NT2/D1 (cell line): ENCODE measurements at regions not wholly inside any gene's neighbourhood (a gene's known extent, or its start where the extent isn't known, plus 50 kb on each side); places are given as distances from the start of the nearest gene placed in this dataset.

ENCODE experiments used
- DNase-seq: peaks from one replicate; pipeline ENCODE4 v3.0.0-alpha.2; 2011; ENCODE audit warnings: low read depth, low spot score
- H3K27me3 ChIP-seq: 2 replicates; pipeline ENCODE4 v1.6.0; 2011; ENCODE audit warnings: mild to moderate bottlenecking; ENCODE audit not compliant: insufficient read length, insufficient read depth
- H3K36me3 ChIP-seq: 2 replicates; pipeline ENCODE4 v1.6.1; 2011; ENCODE audit warnings: mild to moderate bottlenecking, low read length, mixed read lengths; ENCODE audit not compliant: insufficient read depth, insufficient read length
- H3K4me1 ChIP-seq: 2 replicates; pipeline ENCODE4 v1.5.1; 2011; ENCODE audit not compliant: insufficient read depth, insufficient read length
- H3K4me3 ChIP-seq: 2 replicates; pipeline ENCODE4 v1.5.1; 2011; ENCODE audit warnings: low read depth; ENCODE audit not compliant: insufficient read length
- H3K9ac ChIP-seq: 2 replicates; pipeline ENCODE4 v1.6.0; 2011; ENCODE audit warnings: low read depth; ENCODE audit not compliant: insufficient read length
- H3K9me3 ChIP-seq: 2 replicates; pipeline ENCODE4 v1.5.1; 2011; ENCODE audit warnings: mild to moderate bottlenecking, low read length; ENCODE audit not compliant: insufficient read depth
- SUZ12 ChIP-seq: IDR thresholded peaks from 2 replicates; pipeline ENCODE4 v1.6.1; 2011; ENCODE audit not compliant: insufficient read length, insufficient read depth; ENCODE audit errors: extremely low read depth
- YY1 ChIP-seq: IDR thresholded peaks from 2 replicates; pipeline ENCODE4 v1.6.1; 2011; ENCODE audit not compliant: insufficient read length, insufficient read depth
- ZNF274 ChIP-seq: IDR thresholded peaks from 2 replicates; pipeline ENCODE4 v1.6.1; 2011; ENCODE audit warnings: mild to moderate bottlenecking, low read depth, low read length

- H3K4me3 ChIP-seq = no peak overlapping the region
- H3K9me3 ChIP-seq = peaks cover 25% of the 10 kb centered on the region; the same call in 1 of the 2 replicates
- H3K4me1 ChIP-seq = no peaks in the 10 kb centered on the region
- no peak overlapping the region for H3K9ac ChIP-seq
- H3K27me3 ChIP-seq = no peaks in the 10 kb centered on the region
- DNase-seq = no peak
- H3K36me3 ChIP-seq = no peaks in the 10 kb centered on the region
- no peak for TF ChIP-seq ZNF274
- TF ChIP-seq YY1 = no peak
- no peak for TF ChIP-seq SUZ12
Observed at GRCh38 chr5:68932830-68933434, 160.9 kb upstream of the SLC30A5 start.

DNA sequence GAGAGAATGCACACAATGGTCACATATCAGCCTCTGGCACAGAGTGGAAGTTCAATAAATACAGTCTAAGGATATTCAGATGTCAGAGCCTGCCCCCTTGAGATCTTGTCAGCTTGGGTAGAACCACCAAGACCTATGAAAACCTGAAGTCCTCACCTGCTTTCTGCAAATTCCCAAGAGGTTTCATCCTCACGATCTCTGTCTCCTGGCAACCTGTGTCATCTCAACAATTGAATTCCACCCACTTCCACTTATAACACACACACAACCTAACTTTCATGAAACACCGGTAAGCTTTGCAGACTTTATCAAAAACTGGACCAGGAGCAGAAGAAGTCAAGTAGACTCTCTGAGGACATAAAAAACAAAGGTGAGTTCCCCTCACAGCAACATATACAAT lies 151.6 kb upstream of the SLC30A5 start:
- DNase-seq = no peak
- Histone ChIP-seq H3K9me3 (no peaks in the 10 kb centered on the region; the same call in 1 of the 2 replicates), H3K4me1 (no peaks in the 10 kb centered on the region), H3K36me3 (no peaks in the 10 kb centered on the region), H3K27me3 (no peaks in the 10 kb centered on the region), H3K9ac (no peak overlapping the region), H3K4me3 (no peak overlapping the region)
- TF ChIP-seq YY1 (no peak), ZNF274 (no peak), SUZ12 (no peak)

DNA sequence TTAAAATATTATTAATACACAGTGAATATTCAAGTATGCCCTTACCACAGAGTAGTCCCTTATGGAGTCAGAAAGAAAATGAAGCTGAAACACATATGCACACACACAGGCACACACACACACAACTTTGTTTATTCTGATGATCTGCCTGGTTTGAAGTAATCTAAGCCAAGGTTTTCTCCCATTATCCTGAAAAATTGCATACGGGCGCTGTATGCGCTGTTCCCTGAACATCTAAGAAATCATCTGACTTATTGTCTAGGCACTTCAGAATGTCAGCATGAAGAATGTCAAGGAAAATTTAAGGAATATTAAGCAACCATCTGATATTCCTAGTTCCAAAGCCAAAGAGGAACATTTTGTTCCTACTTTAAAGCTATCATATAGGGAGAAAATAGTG lies 147.1 kb upstream of the SLC30A5 start:
- TF ChIP-seq YY1 = no peak
- TF ChIP-seq SUZ12 = no peak
- no peak for TF ChIP-seq ZNF274
- Histone ChIP-seq H3K9me3 (no peaks in the 10 kb centered on the region; the same call in 1 of the 2 replicates), H3K4me3 (no peak overlapping the region), H3K27me3 (no peaks in the 10 kb centered on the region), H3K9ac (no peak overlapping the region), H3K36me3 (no peaks in the 10 kb centered on the region), H3K4me1 (peaks cover 3% of the 10 kb centered on the region)
- DNase-seq = no peak

DNA sequence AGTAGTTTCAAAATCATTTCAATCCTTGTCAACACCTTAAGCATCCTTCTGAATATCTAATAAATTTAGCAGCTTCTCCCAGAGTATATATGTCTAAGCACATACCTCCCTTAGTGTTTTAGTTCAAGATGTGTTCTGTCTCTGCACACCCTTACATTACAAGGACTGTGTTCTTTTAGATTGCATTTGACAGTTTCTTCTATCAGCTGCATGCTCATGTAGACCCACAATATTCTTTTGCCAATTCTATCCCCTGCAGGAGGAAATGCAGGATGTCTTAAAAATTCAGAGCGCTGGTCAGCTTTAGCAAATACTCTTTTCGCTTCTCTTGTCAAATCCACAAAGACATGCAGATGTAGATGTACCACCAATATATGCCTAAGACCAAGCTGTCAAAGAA lies 145.8 kb upstream of the SLC30A5 start:
- Histone ChIP-seq H3K36me3 (no peaks in the 10 kb centered on the region), H3K9ac (no peak overlapping the region), H3K4me1 (peaks cover 3% of the 10 kb centered on the region), H3K4me3 (no peak overlapping the region), H3K27me3 (no peaks in the 10 kb centered on the region), H3K9me3 (no peaks in the 10 kb centered on the region; the same call in 1 of the 2 replicates)
- TF ChIP-seq SUZ12 (no peak), ZNF274 (no peak), YY1 (no peak)
- no peak for DNase-seq

DNA sequence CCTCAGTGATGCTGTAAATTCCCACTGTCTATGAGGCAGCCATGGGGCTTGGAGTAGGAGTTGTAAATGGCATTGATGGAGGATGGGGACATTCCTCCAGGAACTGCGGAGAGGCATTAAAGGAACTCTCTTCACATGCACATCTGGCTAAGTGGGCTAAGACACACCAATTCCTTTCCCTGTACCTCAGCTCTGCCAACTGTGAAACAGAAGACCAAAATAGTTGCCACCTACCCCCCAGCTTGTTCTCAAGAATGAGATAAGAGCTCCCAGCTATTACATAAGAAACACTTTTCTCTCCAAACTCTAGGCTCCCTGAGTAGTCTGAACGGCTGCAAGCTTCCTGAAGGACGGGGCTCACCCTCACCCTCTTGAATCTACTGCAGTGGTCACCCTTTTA lies 144.6 kb upstream of the SLC30A5 start:
- Histone ChIP-seq H3K4me3 (no peak overlapping the region), H3K36me3 (no peaks in the 10 kb centered on the region), H3K27me3 (no peaks in the 10 kb centered on the region), H3K9ac (no peak overlapping the region), H3K9me3 (no peaks in the 10 kb centered on the region; the same call in 1 of the 2 replicates), H3K4me1 (peaks cover 3% of the 10 kb centered on the region)
- DNase-seq = no peak
- TF ChIP-seq YY1 = no peak

GRCh38 chr5:68949711-68950110 lies 144.1 kb upstream of the SLC30A5 start:
- no peak for TF ChIP-seq YY1
- TF ChIP-seq SUZ12 = no peak
- no peak for TF ChIP-seq ZNF274
- DNase-seq = no peak
- H3K4me3 ChIP-seq = no peak overlapping the region
- peaks cover 3% of the 10 kb centered on the region for H3K4me1 ChIP-seq
- no peaks in the 10 kb centered on the region for H3K36me3 ChIP-seq
- H3K9ac ChIP-seq = no peak overlapping the region
- H3K27me3 ChIP-seq = no peaks in the 10 kb centered on the region
- H3K9me3 ChIP-seq = no peaks in the 10 kb centered on the region; the same call in 1 of the 2 replicates

DNA sequence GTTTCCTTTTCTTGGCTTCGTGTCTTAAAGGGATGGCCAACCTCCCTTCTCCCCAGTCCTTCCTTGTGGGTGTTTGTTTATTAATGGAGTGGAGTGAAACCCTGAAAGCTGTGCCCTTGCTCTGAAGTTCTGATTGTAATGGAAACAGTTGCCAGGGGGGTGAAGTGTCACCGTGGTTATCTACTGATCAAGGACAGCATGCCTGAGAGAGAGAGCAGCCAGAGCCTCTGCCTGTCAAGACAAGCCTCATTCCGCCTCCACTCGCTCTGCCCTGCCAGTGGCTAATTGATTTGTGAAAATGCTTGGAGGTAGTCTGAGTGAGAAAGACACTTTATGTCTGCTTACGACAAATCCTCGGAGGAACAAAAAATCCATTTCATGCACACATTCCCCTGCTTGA lies 143.7 kb upstream of the SLC30A5 start:
- Histone ChIP-seq H3K4me3 (no peak overlapping the region), H3K9me3 (no peaks in the 10 kb centered on the region; the same call in 1 of the 2 replicates), H3K27me3 (no peaks in the 10 kb centered on the region), H3K4me1 (peaks cover 3% of the 10 kb centered on the region), H3K36me3 (no peaks in the 10 kb centered on the region), H3K9ac (no peak overlapping the region)
- no peak for TF ChIP-seq ZNF274
- TF ChIP-seq YY1 = no peak
- TF ChIP-seq SUZ12 = no peak
- DNase-seq = no peak

DNA sequence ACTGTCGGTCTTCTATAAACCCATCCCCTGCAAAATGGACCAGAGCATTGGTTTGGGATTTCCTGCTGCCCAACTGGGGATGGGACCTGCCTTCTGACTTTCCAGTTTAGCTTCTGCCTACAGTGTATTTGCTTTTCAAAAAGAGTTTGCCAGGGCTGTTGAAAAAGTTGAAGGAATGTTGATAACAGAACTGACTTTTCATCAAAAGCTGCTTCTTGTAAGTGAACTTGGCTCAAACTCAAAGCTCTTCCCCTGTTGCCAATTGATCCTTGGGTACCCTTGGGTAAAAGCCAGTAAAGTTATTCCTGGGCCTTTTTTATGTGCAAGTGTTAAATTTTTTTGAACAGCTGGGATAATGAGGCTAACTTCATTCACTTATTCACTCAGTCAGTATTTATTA lies 142.9 kb upstream of the SLC30A5 start:
- H3K9ac ChIP-seq = no peak overlapping the region
- H3K4me1 ChIP-seq = peaks cover 3% of the 10 kb centered on the region
- H3K36me3 ChIP-seq = no peaks in the 10 kb centered on the region
- no peak for DNase-seq
- H3K4me3 ChIP-seq = no peak overlapping the region
- no peaks in the 10 kb centered on the region for H3K9me3 ChIP-seq
- H3K27me3 ChIP-seq = no peaks in the 10 kb centered on the region
- TF ChIP-seq YY1 (no peak), ZNF274 (no peak), SUZ12 (no peak)
